Stomach (tissue), 8 donors: ENCODE measurements at regions not wholly inside any gene's neighbourhood (a gene's known extent, or its start where the extent isn't known, plus 50 kb on each side); places are given as distances from the start of the nearest gene placed in this dataset.

ENCODE experiments used
- DNase-seq, 2 donors: peaks; one replicate each; pipeline versions ENCODE4 v3.0.0 to v3.0.0-alpha.2; 2013 to 2019
- H3K27ac ChIP-seq, 5 donors: fragments of 200-600 bp in 4 of 5; sonication (generic) in 4 of 5; one replicate each; pipeline ENCODE4 v1.5.1; 2013 to 2019; ENCODE audit warnings: mild to moderate bottlenecking in 1 of 5, moderate library complexity in 1 of 5
- H3K27me3 ChIP-seq, 3 donors: fragments of 200-600 bp; sonication (generic); one replicate each; pipeline ENCODE4 v1.5.1; 2017 to 2019; ENCODE audit warnings: mixed run types in 1 of 3
- H3K36me3 ChIP-seq, 4 donors: fragments of 200-600 bp; sonication (generic); 1 replicate in 3 of 4; 2 replicates in 1 of 4; pipeline ENCODE4 v1.5.1; 2016 to 2019
- H3K4me1 ChIP-seq, 4 donors: fragments of 200-600 bp; sonication (generic); one replicate each; pipeline ENCODE4 v1.5.1; 2016 to 2019
- H3K4me3 ChIP-seq, 4 donors: fragments of 200-600 bp; sonication (generic) in 3 of 4; one replicate each; pipeline ENCODE4 v1.5.1; 2016 to 2019; ENCODE audit warnings: mild to moderate bottlenecking in 1 of 4
- H3K9me3 ChIP-seq, 4 donors: fragments of 200-600 bp; sonication (generic); one replicate each; pipeline ENCODE4 v1.5.1; 2016 to 2019
- EP300 ChIP-seq: sonication (generic); formaldehyde crosslinking; IDR thresholded peaks from one replicate; pipeline ENCODE4 v1.6.1; 2017; ENCODE audit warnings: antibody characterized with exemption
- POLR2A ChIP-seq, 4 donors: fragments of 450-650 bp; IDR thresholded peaks; one replicate each; pipeline ENCODE4 v1.6.1; 2016; ENCODE audit warnings: antibody characterized with exemption in 4 of 4, control low read depth in 2 of 4, mild to moderate bottlenecking in 1 of 4, moderate library complexity in 1 of 4
- POLR2AphosphoS5 ChIP-seq, 3 donors: sonication (generic); formaldehyde crosslinking; IDR thresholded peaks; one replicate each; pipeline ENCODE4 v1.6.1; 2016; ENCODE audit warnings: antibody characterized with exemption in 3 of 3
- WGBS, 5 donors: extraction: QIAGEN DNeasy Blood & Tissue Kit in 3 of 5; methylation state at CpG; one replicate each; pipeline versions ENCODE4 v1.1.5 to v1.1.7; 2013 to 2018; 5-methylcytosine and 5-hydroxymethylcytosine counted together
- intact Hi-C: fragments of 100-400 bp; cut with DNase I; formaldehyde crosslinking; loops from one replicate; pipeline ENCODE4 v1.15.1; 2023; ENCODE audit warnings: low total_unique reads
- TF ChIP-seq, protein P1 (sequence below), 7 experiments: fragments of 450-650 bp in 4 of 7; fragments of 200-600 bp in 3 of 7; sonication (generic) in 3 of 7; IDR thresholded peaks; one replicate each; pipeline ENCODE4 v1.5.1; 2016 to 2019; ENCODE audit warnings: antibody characterized with exemption in 7 of 7, control low read depth in 2 of 7, mild to moderate bottlenecking in 1 of 7
- donor health status: healthy with polysubstance abuse.
- donor health status: Bipolar disorder and iron deficiency.
- donor health status: healthy.

DNA sequence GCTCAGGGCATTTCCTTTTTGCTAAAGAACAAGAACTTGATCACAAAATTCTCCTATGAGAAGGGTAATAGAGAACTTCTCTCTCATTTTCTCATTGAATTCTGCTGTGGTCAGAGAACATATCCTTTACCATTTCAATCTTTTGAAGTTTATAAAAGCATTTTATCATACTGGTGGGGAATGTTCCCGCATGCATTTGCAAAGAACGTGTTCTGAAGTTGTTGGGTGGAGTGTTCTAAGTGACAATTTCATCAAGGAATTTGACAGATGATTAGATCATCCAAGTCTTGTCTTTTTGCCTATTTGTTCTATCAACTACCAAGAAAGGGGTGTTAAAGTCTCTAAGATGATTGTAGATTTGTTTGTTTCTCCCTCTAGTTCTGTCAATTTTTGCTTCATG lies 163.4 kb upstream of the FREM1 start:
- TF ChIP-seq EP300 (no peak), POLR2A (IDR thresholded peaks at IDR 0.05) (no peak), POLR2AphosphoS5 (IDR thresholded peaks at IDR 0.05) (no peak)
- TF ChIP-seq, protein P1, sequence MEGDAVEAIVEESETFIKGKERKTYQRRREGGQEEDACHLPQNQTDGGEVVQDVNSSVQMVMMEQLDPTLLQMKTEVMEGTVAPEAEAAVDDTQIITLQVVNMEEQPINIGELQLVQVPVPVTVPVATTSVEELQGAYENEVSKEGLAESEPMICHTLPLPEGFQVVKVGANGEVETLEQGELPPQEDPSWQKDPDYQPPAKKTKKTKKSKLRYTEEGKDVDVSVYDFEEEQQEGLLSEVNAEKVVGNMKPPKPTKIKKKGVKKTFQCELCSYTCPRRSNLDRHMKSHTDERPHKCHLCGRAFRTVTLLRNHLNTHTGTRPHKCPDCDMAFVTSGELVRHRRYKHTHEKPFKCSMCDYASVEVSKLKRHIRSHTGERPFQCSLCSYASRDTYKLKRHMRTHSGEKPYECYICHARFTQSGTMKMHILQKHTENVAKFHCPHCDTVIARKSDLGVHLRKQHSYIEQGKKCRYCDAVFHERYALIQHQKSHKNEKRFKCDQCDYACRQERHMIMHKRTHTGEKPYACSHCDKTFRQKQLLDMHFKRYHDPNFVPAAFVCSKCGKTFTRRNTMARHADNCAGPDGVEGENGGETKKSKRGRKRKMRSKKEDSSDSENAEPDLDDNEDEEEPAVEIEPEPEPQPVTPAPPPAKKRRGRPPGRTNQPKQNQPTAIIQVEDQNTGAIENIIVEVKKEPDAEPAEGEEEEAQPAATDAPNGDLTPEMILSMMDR (IDR thresholded peaks at IDR 0.05): no peak
- no peaks in the 10 kb centered on the region for H3K9me3 ChIP-seq
- 63 to 99% (median 95%) methylated on average over 2 of the region's 2 CpGs for WGBS, 5 donors
- intact Hi-C loops: no loop called here
- DNase-seq: no peak
- H3K36me3 ChIP-seq: no peaks in the 10 kb centered on the region
- no peaks in the 10 kb centered on the region for H3K27me3 ChIP-seq
- no peaks in the 10 kb centered on the region for H3K4me1 ChIP-seq
- H3K4me3 ChIP-seq: no peak overlapping the region
- H3K27ac ChIP-seq: no peak overlapping the region

DNA sequence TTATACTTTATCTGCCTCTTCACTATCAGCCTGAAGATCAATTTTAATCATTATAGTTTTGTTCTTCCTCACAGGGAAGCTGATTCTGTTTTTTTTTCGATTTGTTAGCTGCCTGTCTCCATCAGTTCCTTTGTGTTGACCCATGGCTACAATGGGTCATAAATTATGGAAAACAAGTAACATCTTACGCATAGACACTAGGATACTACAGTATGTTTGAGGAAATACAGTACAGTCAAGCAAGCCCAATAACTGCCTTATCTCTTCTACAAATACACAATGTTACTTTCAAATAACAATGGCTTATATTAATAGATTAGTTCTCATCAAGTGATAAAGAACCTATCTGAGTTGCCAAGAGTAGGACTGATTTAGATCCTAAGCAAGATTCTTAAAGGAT lies 160.5 kb upstream of the FREM1 start:
- H3K4me1 ChIP-seq: no peaks in the 10 kb centered on the region
- H3K4me3 ChIP-seq: no peak overlapping the region
- DNase-seq: no peak
- no peaks in the 10 kb centered on the region for H3K27me3 ChIP-seq
- H3K27ac ChIP-seq: no peak overlapping the region
- TF ChIP-seq POLR2A (IDR thresholded peaks at IDR 0.05): no peak
- TF ChIP-seq EP300: no peak
- no peak for TF ChIP-seq POLR2AphosphoS5 (IDR thresholded peaks at IDR 0.05)
- TF ChIP-seq, protein P1 (IDR thresholded peaks at IDR 0.05): no peak
- 45 to 67% (median 52%) methylated on average over 2 of the region's 2 CpGs for WGBS, 5 donors
- intact Hi-C loops: no loop called here
- H3K9me3 ChIP-seq: no peaks in the 10 kb centered on the region
- no peaks in the 10 kb centered on the region for H3K36me3 ChIP-seq

DNA sequence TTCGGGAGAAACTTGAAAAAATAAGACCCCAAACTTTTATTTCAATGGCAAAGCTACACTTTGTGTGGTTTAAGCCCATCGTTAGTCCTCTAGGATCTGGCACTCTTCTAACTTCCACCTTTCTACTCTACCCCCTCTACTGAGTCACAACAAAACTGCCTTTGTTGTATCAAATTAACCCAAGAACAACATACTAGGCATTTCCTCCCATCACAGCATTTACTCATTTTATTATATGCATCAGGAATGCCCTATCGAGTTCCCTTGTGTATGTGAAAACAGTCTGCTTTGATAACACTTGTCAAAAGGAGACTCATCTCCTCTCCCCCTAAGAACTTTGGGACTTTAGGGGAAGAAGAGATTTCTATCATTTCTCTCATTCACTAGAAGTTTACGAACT lies 158.9 kb upstream of the FREM1 start:
- TF ChIP-seq, protein P1 (IDR thresholded peaks at IDR 0.05): no peak
- TF ChIP-seq EP300 (no peak), POLR2AphosphoS5 (IDR thresholded peaks at IDR 0.05) (no peak), POLR2A (IDR thresholded peaks at IDR 0.05) (no peak)
- Histone ChIP-seq H3K36me3 (no peaks in the 10 kb centered on the region), H3K4me3 (no peak overlapping the region), H3K9me3 (no peaks in the 10 kb centered on the region), H3K27me3 (no peaks in the 10 kb centered on the region), H3K27ac (no peak overlapping the region), H3K4me1 (no peaks in the 10 kb centered on the region)
- 74 to 89% (median 86%) methylated on average over 4 of the region's 4 CpGs for WGBS, 5 donors
- no peak for DNase-seq
- intact Hi-C loops: no loop called here

DNA sequence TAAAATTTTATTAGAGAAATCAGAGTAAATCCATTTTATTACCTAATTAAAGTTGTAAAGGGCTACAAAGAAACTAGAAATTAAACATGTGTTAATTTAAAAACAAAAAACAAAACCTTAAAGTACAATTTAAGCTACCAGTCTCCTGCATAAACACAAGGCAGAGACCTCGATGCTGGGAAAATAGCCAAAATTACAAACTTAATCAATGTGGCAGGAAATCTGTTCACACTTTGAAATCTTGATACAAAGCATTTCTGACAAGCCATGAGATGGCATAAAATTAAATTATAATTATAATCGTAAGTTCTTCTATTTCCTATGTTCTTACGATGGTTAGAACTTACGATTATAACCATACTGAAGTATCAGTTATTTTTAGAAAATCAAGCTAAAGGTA lies 158.0 kb upstream of the FREM1 start:
- H3K27me3 ChIP-seq: no peaks in the 10 kb centered on the region
- TF ChIP-seq, protein P1 (IDR thresholded peaks at IDR 0.05): no peak
- TF ChIP-seq POLR2A (IDR thresholded peaks at IDR 0.05) (no peak), EP300 (no peak), POLR2AphosphoS5 (IDR thresholded peaks at IDR 0.05) (no peak)
- WGBS, 5 donors: 54 to 70% (median 65%) methylated on average over 4 of the region's 4 CpGs
- no peak overlapping the region for H3K4me3 ChIP-seq
- no peak for DNase-seq
- no peaks in the 10 kb centered on the region for H3K36me3 ChIP-seq
- H3K9me3 ChIP-seq: no peaks in the 10 kb centered on the region
- H3K27ac ChIP-seq: no peak overlapping the region
- H3K4me1 ChIP-seq: no peaks in the 10 kb centered on the region
- intact Hi-C loops: no loop called here
